ENCODE measurements at regions not wholly inside any gene's neighbourhood (a gene's known extent, or its start where the extent isn't known, plus 50 kb on each side); places are given as distances from the start of the nearest gene placed in this dataset.
"Not testable (repeated sequence)": the region's sequence is repeated elsewhere in the genome, so short reads cannot be mapped to it uniquely, and the experiment has no call there.

DNA sequence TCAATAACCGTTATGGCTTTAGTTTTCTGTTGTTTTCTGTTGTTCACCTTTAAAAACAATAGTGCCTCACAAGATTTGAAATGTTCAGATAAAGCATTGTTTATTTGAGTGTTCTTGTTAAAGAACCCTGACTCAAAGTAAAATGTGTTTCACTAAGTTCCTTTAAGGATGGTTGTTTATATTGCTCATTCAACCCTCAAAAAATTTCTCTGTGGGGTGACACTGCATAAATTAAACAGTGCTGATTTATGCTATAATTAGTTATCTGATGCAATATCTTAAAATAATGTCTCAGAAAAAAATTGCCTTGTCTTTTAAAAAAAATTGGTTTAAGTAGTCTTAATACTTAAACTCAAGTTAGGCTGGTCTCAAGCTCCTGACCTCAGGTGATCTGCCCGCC, 775.1 kb downstream of the FLRT2 start:
- no peak for DNase-seq

DNA sequence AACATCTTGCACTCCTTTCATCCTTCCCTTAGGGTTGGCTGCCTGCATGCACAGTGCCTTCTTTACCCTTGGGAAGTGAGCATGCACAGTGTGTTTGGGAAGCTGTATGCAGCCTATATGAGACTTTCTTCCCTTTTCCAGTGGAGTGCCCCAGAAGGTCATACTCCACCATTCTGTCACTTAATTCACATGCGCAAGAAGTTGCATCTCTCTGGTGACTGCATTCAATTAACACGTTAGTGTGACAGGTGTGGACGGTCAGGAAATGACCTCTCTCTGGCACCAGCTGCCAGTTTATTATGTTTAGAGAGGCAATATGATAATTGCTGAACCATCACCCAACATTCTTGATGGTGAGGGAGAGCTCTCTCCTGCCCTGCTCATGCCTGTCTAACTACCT, 770.0 kb downstream of the FLRT2 start:
- DNase-seq, result no peak

DNA sequence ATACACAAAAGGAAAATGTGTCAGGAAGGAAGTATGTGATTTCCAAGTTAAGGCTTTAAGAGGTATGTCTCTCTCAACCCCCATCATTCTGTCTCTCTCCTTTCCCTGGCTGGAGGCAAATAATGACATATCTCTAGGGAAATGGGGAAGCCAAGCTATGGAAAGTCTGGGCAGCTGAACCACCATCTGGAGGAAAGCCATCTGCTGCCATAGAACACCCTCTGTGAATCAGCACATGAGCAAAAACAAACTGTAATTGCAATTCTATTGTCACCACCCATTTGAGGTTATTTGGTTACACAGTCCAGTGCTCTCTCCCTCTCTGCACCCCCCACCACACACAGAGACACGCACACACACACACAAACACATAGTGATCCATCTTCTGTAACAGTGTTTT, 766.2 kb downstream of the FLRT2 start:
- no peak for DNase-seq

DNA sequence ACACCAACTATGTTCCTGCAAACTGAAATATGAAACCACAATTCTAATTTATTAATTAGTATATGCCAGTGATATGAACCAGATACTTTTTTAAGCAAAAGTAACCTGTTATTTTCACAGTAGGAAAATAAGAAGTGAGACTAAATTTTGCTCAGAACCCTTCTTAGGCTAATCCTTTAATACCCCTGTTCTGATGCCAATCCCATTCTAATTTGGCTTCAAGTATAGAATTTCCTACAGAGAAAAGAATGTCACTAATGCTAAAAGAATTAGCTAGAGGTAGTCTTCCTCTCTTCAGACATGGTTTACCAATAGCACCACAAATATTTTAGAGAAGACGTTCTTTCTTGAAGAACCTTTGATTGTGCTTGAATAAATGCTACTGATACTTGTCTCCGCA, 758.4 kb downstream of the FLRT2 start:
- DNase-seq, result no peak

DNA sequence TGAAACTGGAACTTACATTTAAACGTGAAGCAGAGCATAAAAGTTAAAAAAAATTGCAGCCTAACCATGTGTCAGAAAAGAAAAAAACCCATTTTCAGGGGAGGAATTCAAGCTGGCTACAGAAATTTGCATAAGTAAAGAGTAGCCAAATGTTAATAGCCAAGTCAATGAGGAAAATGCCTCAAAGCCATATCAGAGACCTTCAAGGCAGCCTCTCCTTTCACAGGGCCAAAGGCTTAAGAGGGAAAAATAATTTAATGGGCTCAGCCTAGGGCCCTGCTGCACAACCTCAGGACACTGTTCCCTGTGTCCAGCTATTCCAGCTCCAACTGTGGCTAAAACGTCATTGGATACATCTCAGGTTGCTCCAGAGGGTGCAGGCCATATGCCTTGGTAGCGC, 749.5 kb downstream of the FLRT2 start:
- DNase-seq, result no peak

DNA sequence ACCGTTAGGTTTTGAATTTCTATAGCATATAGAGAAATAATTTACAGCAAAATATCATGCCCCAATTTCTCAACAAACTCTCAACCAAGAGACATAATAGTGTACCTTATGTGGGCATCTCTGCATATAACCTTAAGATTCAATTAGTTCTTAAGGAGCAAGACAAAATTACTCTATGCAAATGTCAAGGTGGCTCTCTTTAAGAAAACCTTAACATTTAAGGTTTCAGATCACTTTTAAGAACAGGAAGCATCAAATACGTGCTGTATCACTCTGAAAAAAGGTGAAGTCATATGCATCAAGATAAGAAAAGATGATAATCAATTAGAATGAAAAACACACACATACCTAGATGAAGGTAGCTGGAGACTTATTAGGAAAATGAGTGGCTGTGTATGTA, 728.0 kb downstream of the FLRT2 start:
- DNase-seq, result no peak

DNA sequence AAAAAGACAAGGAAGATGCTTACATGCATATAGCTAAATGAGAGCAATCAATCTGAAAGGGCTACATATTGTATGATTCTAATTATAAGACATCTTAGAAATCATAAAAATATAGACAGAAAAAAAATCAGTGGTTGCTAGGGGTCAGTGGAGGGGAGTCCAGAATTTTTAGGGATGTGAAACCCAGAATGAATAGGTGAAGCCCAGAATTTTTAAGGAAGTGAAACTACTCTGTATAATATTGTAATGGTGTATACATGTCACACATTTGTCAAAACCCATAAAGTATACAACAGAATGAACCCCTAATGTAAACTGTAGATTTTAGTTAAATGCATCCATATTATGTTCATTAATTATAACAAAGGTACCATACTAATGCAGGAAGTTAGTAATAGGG, 713.2 kb downstream of the FLRT2 start:
- DNase-seq, result no peak

DNA sequence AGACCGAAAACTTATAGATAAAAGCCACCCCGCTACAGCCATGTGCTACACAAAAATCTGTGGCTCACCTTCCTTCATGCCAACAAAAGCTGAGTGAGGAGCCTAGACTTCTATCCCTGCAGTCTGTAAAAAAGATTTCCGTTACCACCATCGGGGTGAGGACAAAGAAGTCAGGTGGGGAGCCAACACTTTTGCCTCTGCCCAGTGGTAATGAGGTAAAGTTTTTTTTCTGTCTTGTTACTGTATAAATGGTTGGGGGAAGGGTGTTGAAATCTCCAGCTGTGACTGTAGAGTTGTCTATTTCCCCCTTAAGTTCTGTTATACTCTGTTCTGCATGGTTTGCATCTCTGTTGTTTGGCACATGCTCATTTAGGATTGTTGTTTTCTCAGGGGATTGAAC, 707.8 kb downstream of the FLRT2 start:
- DNase-seq, result no peak

DNA sequence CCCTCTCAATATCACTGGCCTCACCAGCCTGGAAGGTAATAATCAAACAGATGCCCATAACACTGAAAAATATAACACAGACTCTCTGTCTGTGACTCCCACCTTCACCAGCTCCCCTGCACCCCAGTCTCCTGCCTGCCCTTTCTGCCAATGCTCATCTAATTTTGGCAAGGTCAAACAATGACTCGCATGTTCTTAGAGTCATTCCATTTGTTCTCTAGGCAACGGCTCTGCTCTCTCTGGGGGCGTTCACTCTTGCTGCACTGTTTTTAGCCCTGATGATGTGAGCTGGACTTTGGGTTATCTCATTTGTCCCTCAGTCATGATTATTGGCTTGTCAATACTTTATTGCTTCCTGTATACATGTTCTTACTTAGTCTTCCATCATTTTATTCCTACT, 691.8 kb downstream of the FLRT2 start:
- no peak for DNase-seq

DNA sequence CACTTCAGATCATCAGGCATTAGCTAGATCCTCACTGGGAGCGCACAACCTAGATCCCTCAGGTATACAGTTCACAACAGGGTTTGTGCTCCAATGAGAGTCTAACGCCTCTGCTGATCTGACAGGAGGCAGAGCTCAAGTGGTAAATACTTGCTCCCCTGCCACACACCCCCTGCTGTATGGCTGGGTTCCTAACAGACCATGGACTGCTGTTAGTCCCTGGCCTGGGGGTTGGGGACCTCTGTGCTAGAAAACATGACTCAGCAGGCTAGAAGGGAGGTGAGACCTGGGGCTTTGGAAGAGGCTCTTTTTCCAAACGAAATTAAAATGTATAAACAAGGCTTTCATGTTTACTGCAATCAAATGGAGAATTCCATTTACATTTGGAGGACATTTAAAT, 691.1 kb downstream of the FLRT2 start:
- no peak for DNase-seq

DNA sequence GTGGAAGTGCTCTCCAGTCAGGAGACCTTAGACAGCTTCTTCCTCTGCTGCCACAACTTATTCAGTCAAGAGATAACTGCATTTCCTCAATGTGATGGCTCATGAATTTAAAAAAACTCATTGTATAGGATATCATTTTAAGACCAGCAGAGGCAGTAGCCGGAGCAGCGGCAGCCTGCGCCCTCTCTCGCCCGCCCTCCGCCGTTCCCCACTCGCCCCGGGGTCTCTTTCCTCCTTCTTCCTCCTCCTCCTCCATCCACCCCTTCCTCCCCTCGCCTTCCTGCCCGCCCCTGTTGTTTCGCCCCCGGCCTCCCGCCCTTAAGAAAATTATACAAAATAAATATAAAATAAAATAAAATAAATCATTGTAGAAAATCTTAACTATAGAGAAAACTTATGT, 687.6 kb downstream of the FLRT2 start:
- no peak for DNase-seq

DNA sequence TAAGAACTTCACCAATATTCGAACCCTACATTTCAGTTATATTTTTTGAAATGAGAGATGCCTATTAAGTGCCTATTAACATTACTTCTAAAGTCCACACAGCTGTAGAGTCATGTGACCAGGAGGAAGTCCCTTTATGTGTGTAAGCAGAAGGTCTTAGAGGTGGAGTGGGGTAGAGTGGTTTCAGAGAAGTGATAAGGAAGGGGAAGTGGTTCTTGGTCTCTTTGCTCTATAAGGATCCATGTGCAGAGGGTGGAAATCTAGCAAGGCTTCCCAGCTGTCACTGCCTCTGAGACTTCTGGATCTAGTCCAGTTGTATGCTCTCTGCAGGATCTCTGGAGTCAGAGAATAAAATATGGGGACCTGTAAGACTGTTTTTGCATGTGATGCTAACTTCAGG, 673.9 kb downstream of the FLRT2 start:
- DNase-seq, result no peak

DNA sequence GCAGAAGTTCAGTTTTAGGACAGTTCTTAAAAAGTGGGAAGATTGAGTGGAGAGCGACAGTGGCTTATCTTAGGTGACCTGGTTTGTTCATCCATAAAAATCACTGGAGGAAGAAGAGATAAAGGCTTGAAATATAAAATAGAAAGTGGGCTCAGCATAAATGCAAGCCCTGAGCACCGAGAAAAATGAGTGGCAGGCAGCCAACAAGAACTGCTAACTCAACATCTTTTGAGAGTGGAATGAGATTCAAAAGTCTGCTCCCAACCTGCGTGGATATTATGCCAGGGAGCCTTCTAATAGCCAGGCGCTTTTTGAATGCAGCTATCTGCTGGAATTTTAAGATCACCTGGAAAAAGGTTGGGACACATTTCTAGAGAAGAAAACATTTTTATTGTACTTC, 666.5 kb downstream of the FLRT2 start:
- no peak for DNase-seq

DNA sequence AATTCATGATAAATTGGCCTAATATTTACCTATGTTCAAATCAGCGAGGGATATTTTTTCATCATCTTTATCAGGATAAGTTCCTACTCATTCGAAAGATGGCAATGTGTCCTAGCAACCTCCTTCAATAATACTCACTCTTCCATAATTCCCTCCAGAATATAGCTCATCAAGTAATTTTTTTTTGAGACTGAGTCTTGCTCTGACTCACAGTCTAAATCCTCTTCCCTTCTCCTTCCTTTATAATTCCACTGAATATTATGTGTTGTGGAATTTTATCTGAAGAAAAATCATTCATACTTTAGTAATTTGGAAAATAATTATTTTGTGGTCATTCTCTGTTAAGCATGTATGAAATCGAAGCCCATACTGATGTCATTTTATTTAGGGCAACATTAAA, 663.8 kb downstream of the FLRT2 start:
- no peak for DNase-seq

DNA sequence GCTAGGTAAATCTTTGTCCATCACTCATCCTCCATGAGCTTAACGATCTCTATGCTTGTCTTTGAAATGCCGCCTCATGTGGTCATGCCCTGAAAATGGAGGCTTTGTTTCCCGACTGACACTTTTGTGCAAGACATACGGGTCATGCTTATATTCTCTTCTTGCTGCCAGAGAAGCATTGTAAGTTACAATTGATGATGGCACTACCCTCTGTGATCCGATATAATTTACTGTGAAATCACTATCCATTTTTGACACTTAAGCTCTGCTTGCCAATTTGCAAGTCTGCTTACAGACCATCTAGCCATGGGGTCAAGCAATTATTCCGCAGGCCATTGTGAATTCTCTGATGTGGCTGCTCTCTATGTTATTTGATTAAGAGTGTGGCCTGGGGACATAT, 650.0 kb downstream of the FLRT2 start:
- DNase-seq, result no peak

DNA sequence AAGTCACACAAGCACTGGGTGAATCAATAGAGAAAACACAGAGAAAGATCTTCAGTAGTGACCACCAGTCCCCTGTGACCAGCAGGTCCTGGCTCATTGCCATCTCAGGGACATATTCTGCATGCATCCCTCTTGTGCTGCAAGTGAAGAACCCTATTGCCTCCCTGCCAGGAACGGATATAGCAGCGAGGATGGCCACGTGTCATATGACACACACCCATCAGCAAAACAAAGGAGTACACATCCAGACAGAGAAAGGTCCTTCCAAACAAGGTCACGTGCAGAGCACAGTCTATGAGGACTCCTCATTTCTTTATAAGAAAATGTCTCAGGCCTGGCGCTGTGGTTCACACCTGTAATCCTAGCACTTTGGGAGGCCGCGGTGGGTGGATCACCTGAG, 638.4 kb downstream of the FLRT2 start:
- DNase-seq, result no peak

DNA sequence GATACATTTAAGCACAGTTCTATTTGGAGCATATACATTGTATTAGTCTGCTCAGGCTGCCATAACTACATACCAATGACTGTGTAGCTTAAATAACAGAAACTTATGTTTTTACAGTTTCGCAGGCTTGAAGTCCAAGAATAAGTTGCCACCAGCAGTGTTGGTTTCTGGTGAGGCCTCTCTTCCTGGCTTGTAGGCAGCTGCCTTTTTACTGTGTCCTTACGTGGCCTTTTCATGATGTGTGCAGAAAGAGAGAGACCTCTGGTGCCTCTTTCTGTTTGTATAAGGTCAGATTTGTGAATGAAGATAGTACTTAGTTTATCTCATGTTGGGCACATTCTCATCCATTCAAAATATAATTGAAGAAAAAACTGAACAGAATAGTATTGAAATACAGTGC, 636.6 kb downstream of the FLRT2 start:
- no peak for DNase-seq

DNA sequence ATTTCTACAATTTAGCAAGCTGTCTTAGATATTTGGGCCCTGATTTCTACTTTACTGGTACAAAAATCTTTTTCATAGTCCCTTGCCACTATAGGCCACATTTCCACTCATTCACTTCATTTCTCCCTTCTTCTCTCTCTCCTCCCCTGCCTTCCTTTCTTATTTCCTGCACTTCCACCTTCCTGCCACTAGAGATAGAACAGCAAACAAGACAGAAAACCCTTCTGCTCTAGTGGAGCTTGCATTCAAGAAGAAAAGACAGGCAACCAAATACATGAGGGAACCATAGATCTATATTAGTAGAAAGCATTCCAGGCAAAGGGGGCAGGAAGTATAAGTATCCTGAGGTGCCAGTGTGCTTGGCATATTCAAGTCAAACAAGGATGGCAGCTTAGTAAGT, 623.5 kb downstream of the FLRT2 start:
- no peak for DNase-seq

DNA sequence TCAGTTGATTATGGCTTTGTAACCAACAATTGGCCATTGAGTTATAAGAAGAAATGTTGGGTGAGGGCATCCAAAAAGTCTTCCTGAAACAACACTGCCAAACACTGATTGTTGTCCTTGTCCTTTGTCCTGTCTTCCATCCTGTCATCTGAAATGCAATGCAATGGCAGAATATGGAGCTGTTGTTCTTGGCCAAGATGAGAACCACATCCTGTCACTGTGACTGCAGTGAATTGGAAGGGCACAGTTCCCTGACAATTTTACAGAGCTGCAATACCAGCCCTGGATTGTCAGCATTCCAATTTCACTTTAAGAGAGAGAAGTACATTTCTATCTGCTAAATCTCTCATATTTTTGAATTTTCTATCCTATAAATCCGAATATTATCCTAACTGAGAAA, 613.3 kb downstream of the FLRT2 start:
- DNase-seq, result no peak

DNA sequence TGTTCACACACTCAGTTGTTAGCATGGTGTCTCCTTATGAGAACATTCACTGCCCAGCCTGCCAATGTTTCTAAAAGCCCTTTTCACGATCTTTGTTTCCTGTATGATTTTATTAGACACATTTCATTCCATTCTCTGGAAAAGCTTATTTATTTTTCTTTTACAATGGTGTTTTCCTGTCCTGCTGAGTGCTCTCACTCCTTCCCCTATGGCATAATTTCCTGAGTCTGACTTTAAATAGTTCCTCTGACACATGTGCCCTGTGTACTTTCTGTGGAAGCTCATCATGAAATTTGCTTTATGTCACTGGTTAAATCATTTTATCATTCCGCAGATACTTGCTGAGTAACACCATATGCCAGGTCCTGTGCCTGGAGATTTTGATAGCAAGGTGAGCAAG, 612.0 kb downstream of the FLRT2 start:
- no peak for DNase-seq

DNA sequence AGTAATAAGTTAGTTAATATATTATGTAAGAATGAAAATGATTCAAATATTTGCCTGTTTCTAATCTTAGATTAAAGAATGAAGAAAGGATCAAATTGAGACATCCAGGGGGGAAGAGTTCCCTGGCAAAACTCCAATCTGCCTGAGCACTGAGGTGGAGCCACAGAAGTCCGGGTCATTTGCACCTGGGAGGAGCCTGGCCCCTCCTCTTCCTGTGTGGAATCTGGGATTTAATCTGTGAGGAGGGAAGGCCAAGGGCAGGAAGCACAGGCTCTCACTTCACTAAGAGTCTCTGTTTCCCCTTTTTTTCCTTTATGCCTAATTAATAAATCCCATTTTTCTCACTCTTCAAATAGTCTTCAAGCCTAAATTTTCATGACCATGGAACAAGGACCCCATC, 599.5 kb downstream of the FLRT2 start:
- no peak for DNase-seq

DNA sequence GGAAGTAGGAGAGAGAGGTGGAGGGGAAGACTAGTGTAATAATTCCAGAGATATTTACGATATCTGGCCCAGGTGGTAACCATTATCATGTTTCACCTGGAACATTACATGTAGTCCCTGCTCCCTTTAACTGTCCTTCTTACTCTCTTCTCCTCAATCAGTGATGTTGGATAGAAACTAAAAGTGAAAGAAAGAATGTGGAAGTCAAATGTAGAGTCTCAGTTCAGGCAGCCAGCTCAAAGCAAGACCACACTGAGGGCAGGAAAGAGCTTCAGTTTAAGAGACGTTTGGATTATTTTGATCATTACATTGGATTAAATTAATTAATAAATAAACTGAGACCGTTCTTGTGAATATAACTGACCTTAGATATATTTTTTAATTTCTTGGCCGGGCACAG, 594.4 kb downstream of the FLRT2 start:
- DNase-seq, result no peak

DNA sequence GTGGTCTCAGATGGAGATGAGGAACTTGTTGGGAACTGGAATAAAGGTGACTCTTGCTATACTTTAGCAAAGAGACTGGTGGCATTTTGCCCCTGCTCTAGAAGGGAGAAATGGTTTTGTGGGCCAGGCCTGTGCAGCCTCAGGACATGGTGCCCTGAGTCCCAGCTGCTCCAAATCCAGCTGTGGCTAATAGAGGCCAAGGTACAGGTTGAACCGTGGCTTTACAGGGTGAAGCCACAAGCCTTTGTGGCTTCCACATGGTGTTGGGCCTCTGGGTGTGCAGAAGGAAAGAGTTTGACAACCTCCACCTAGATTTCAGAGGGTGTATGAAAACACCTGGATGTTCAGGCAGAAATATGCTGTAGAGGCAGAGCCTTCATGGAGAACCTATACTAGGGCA, 586.0 kb downstream of the FLRT2 start:
- DNase-seq, result no peak

DNA sequence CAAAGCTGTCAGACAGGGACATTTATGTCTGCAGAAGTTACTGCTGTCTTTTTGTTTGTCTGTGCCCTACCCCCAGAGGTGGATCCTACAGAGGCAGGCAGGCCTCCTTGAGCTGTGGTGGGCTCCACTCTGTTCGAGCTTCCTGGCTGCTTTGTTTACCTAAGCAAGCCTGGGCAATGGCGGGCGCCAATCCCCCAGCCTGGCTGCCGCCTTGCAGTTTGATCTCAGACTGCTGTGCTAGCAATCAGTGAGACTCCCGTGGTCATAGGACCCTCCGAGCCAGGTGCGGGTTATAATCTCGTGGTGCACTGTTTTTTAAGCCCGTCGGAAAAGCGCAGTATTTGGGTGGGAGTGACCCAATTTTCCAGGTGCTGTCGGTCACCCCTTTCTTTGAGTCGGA, 580.9 kb downstream of the FLRT2 start:
- not testable (repeated sequence) for DNase-seq

DNA sequence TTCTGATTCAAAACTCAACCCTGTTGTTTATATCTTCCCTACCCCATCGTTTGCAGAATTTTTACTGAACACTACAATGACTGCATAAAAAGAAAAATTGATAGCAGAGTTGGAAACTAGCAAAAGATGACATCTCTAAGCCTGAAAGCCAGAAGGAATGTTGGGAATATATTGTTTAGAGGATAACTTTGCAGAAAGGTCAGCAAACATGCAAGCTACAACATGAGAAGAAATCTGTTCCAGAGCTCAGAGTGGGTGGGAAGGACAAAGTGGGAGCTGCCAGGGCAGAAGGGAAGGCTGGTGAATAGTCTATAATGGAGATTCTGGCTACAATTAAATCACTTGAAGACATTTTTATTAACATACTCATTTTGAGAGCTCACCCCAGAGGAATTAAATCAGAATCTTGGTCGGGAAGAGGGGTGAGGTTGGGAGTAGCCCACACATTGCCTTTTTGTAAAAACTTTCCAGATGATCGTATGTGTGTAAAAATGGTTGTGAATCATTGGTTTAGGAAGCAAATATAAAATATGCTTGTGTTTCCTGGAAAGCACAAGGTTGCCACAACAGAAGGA, 574.8 kb downstream of the FLRT2 start:
- no peak for DNase-seq

DNA sequence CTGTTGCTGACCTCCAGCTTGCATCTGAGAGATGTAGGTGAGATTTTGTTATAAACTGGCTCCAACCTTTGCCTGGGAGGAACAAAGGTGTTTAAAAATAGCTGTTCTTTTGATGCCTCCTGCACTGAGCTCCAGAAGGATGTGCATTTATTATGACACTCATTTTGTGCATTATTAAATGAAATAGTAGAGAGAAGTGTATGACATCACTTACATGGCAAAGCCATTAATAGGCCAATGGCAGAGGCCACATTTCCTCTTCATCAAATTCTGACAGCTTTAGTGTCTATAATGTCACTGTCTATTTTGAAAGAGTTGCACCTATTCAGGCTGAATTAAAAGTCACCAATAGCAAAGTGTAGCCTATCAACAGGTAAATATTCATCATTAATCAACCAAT, 564.6 kb downstream of the FLRT2 start:
- DNase-seq, result no peak

All from KG1 (cell line).